H1 (cell line): ENCODE measurements at regions not wholly inside any gene's neighbourhood (a gene's known extent, or its start where the extent isn't known, plus 50 kb on each side); places are given as distances from the start of the nearest gene placed in this dataset.

Experiments used
- CTCF ChIA-PET: fragments of 300-600 bp; sonication (Branson Sonifier 250); formaldehyde crosslinking; loops from one replicate; lab custom pipeline; 2021; ENCODE audit not compliant: partially characterized antibody; lab: Charles Lee
- POLR2A ChIA-PET: fragments of 300-600 bp; sonication (Branson Sonifier 250); formaldehyde crosslinking; loops from one replicate; lab custom pipeline; 2021; ENCODE audit warnings: inconsistent platforms; ENCODE audit not compliant: partially characterized antibody; lab: Charles Lee
- DNase-seq, 2 experiments: peaks; one replicate each; pipeline versions ENCODE4 v3.0.0 to v3.0.0-alpha.2; 2010 to 2022; ENCODE audit warnings: low spot score in 2 of 2, low read depth in 1 of 2, mixed read lengths in 1 of 2
- FAIRE-seq: peaks from 2 replicates; lab custom pipeline; 2011; peaks lifted over from hg19 to GRCh38; lab: Jason Lieb, UNC
- H2AFZ ChIP-seq: 2 replicates; pipeline ENCODE4 v1.8.1; 2012; ENCODE audit warnings: low read length, inconsistent platforms
- H2AK5ac ChIP-seq: 2 replicates; pipeline ENCODE4 v1.6.1; 2013; ENCODE audit warnings: low read depth, low read length
- H2BK120ac ChIP-seq: replicated peaks from 2 replicates; pipeline ENCODE3; 2013; ENCODE audit warnings: low read depth, low read length, inconsistent platforms
- H2BK12ac ChIP-seq: 2 replicates; pipeline ENCODE4 v1.6.1; 2013; ENCODE audit warnings: low read depth, low read length
- H2BK15ac ChIP-seq: 2 replicates; pipeline ENCODE4 v1.6.1; 2013; ENCODE audit warnings: low read length
- H2BK20ac ChIP-seq: 2 replicates; pipeline ENCODE4 v1.6.1; 2013; ENCODE audit warnings: low read length
- H2BK5ac ChIP-seq: 2 replicates; pipeline ENCODE4 v1.6.1; 2013; ENCODE audit warnings: low read depth, low read length
- H3K14ac ChIP-seq: 2 replicates; pipeline ENCODE4 v1.6.1; 2013; ENCODE audit warnings: inconsistent platforms; ENCODE audit not compliant: insufficient read length
- H3K18ac ChIP-seq: 2 replicates; pipeline ENCODE4 v1.6.1; 2013; ENCODE audit warnings: low read length; ENCODE audit errors: extremely low read depth
- H3K23ac ChIP-seq: 2 replicates; pipeline ENCODE4 v1.6.1; 2013; ENCODE audit warnings: inconsistent platforms; ENCODE audit not compliant: insufficient read length
- H3K23me2 ChIP-seq: 2 replicates; pipeline ENCODE4 v1.6.1; 2013; ENCODE audit warnings: low read depth, low read length
- H3K27ac ChIP-seq: 2 replicates; pipeline ENCODE4 v1.6.1; 2011; ENCODE audit warnings: low read depth, low read length, inconsistent platforms
- H3K27me3 ChIP-seq, 4 experiments: replicated peaks in 1 of 4; 1 replicate in 1 of 4; 2 replicates in 3 of 4; pipeline versions ENCODE4 v1.6.1 to v1.8.1; 2011 to 2013; ENCODE audit warnings: low read length in 3 of 4, mild to moderate bottlenecking in 3 of 4, inconsistent platforms in 2 of 4, mixed read lengths in 2 of 4, moderate library complexity in 1 of 4; ENCODE audit not compliant: control insufficient read depth in 3 of 4, insufficient read depth in 3 of 4; ENCODE audit errors: extremely low read depth in 1 of 4
- H3K36me3 ChIP-seq, 4 experiments: 2 replicates each; pipeline versions ENCODE4 v1.6.1 to v1.8.1; 2011 to 2013; ENCODE audit warnings: mild to moderate bottlenecking in 4 of 4, low read length in 3 of 4, moderate library complexity in 2 of 4, control low read depth in 1 of 4, inconsistent platforms in 1 of 4; ENCODE audit not compliant: insufficient read depth in 4 of 4, control insufficient read depth in 2 of 4
- H3K4ac ChIP-seq: replicated peaks from 2 replicates; pipeline ENCODE3; 2013; ENCODE audit warnings: low read length, low read depth, mixed read lengths, inconsistent platforms; ENCODE audit not compliant: insufficient read length
- H3K4me1 ChIP-seq, 4 experiments: replicated peaks in 1 of 4; 1 replicate in 1 of 4; 2 replicates in 3 of 4; pipeline versions ENCODE4 v1.6.1 to v1.8.1; 2011 to 2013; ENCODE audit warnings: low read length in 3 of 4, inconsistent platforms in 2 of 4, mixed read lengths in 1 of 4; ENCODE audit not compliant: insufficient read depth in 4 of 4, control insufficient read depth in 3 of 4
- H3K4me2 ChIP-seq, 2 experiments: 2 replicates each; pipeline versions ENCODE4 v1.6.1 to v1.8.1; 2011 to 2013; ENCODE audit warnings: low read depth in 2 of 2, low read length in 2 of 2, control low read depth in 1 of 2, inconsistent platforms in 1 of 2, mild to moderate bottlenecking in 1 of 2; ENCODE audit not compliant: insufficient read depth in 1 of 2
- H3K4me3 ChIP-seq, 4 experiments: fragments of 200-600, 300-600 bp in 1 of 4; sonication (generic), shearing (Covaris generic), sonication (Bioruptor Twin) in 1 of 4; 2 replicates each; pipeline versions ENCODE4 v1.5.1 to v1.8.1; 2011 to 2016; ENCODE audit warnings: low read length in 4 of 4, low read depth in 3 of 4, control low read depth in 2 of 4, inconsistent platforms in 2 of 4, mild to moderate bottlenecking in 2 of 4, mixed read lengths in 1 of 4, moderate library complexity in 1 of 4; ENCODE audit not compliant: insufficient read depth in 2 of 4; ENCODE audit errors: extremely low read depth in 1 of 4
- H3K56ac ChIP-seq: replicated peaks from 2 replicates; pipeline ENCODE3; 2013; ENCODE audit warnings: low read depth, mild to moderate bottlenecking, mixed read lengths, low read length, inconsistent platforms; ENCODE audit not compliant: insufficient read length
- H3K79me1 ChIP-seq: 2 replicates; pipeline ENCODE4 v1.6.1; 2013; ENCODE audit warnings: low read depth, low read length, control low read depth
- H3K79me2 ChIP-seq, 2 experiments: 2 replicates each; pipeline versions ENCODE4 v1.6.1 to v1.8.1; 2012 to 2013; ENCODE audit warnings: low read length in 2 of 2, mild to moderate bottlenecking in 2 of 2, inconsistent platforms in 1 of 2; ENCODE audit not compliant: insufficient read depth in 2 of 2, control insufficient read depth in 1 of 2
- H3K9ac ChIP-seq, 4 experiments: replicated peaks in 1 of 4; 1 replicate in 1 of 4; 2 replicates in 3 of 4; pipeline versions ENCODE4 v1.6.1 to v1.8.1; 2011 to 2013; ENCODE audit warnings: low read depth in 3 of 4, low read length in 3 of 4, control low read depth in 2 of 4, mild to moderate bottlenecking in 2 of 4, moderate library complexity in 2 of 4, inconsistent platforms in 1 of 4; ENCODE audit errors: extremely low read depth in 1 of 4
- H3K9me3 ChIP-seq, 2 experiments: 2 replicates each; pipeline versions ENCODE4 v1.6.1 to v1.8.1; 2012 to 2013; ENCODE audit warnings: mild to moderate bottlenecking in 2 of 2, moderate library complexity in 2 of 2, control low read depth in 1 of 2, inconsistent platforms in 1 of 2, low read depth in 1 of 2, low read length in 1 of 2, mixed read lengths in 1 of 2; ENCODE audit not compliant: insufficient read depth in 2 of 2
- H4K20me1 ChIP-seq, 2 experiments: replicated peaks in 1 of 2; 2 replicates each; pipeline versions ENCODE3 to v1.8.1; 2011 to 2013; ENCODE audit warnings: inconsistent platforms in 2 of 2, low read length in 2 of 2, mild to moderate bottlenecking in 1 of 2; ENCODE audit not compliant: insufficient read depth in 2 of 2, control insufficient read depth in 1 of 2
- H4K5ac ChIP-seq: 2 replicates; pipeline ENCODE4 v1.6.1; 2013; ENCODE audit warnings: low read length, low read depth, mixed read lengths, inconsistent platforms; ENCODE audit not compliant: insufficient read length
- H4K8ac ChIP-seq: 2 replicates; pipeline ENCODE4 v1.8.0; 2013; ENCODE audit warnings: mild to moderate bottlenecking, moderate library complexity, low read length, inconsistent platforms; ENCODE audit not compliant: insufficient read depth; ENCODE audit errors: extremely low read depth
- H4K91ac ChIP-seq: replicated peaks from 2 replicates; pipeline ENCODE3; 2013; ENCODE audit warnings: low read length, mixed read lengths, inconsistent platforms; ENCODE audit not compliant: insufficient read length
- ASH2L ChIP-seq: fragments of 200-600, 300-600 bp; sonication (generic); IDR thresholded peaks from one replicate; pipeline ENCODE4 v1.7.1; 2017; ENCODE audit warnings: low read length
- BRCA1 ChIP-seq: IDR thresholded peaks from 2 replicates; pipeline ENCODE4 v1.6.1; 2012; ENCODE audit warnings: low read depth, low read length, improper control_type of control experiment
- CBX5 ChIP-seq: fragments of 300-800, 300-1000 bp; sonication (generic); IDR thresholded peaks from 2 replicates; pipeline ENCODE4 v1.7.1; 2016; ENCODE audit warnings: antibody characterized with exemption, low read length, low read depth
- CHD1 ChIP-seq: IDR thresholded peaks from 2 replicates; pipeline ENCODE4 v1.6.1; 2012; ENCODE audit warnings: low read depth, low read length, improper control_type of control experiment
- JUND ChIP-seq: IDR thresholded peaks from 2 replicates; pipeline ENCODE4 v1.6.1; 2011; ENCODE audit warnings: mild to moderate bottlenecking, improper control_type of control experiment, low read length
- MAFK ChIP-seq: IDR thresholded peaks from 2 replicates; pipeline ENCODE4 v1.6.1; 2012; ENCODE audit warnings: low read depth, mild to moderate bottlenecking, improper control_type of control experiment, low read length
- NRF1 ChIP-seq: IDR thresholded peaks from 2 replicates; pipeline ENCODE4 v1.6.1; 2011; ENCODE audit warnings: mild to moderate bottlenecking, low read depth, low read length, improper control_type of control experiment
- PHF8 ChIP-seq: fragments of 200-600 bp; sonication (generic); conservative IDR thresholded peaks from 2 replicates; pipeline ENCODE4 v1.7.1; 2012; ENCODE audit warnings: low read depth, mild to moderate bottlenecking, inconsistent platforms, low read length, moderate library complexity
- POLR2A ChIP-seq, 2 experiments: IDR thresholded peaks; 1 replicate in 1 of 2; 2 replicates in 1 of 2; pipeline ENCODE4 v1.6.1; 2011; ENCODE audit warnings: low read depth in 2 of 2, low read length in 2 of 2, mild to moderate bottlenecking in 2 of 2; ENCODE audit errors: control extremely low read depth in 1 of 2
- POU5F1 ChIP-seq: IDR thresholded peaks from 2 replicates; pipeline ENCODE4 v1.6.1; 2011; ENCODE audit warnings: low read depth, mild to moderate bottlenecking, low read length, moderate library complexity
- RFX5 ChIP-seq: IDR thresholded peaks from 2 replicates; pipeline ENCODE4 v1.6.1; 2011; ENCODE audit warnings: low read depth, low read length, improper control_type of control experiment, borderline replicate concordance
- SIX5 ChIP-seq: IDR thresholded peaks from 2 replicates; pipeline ENCODE4 v1.6.1; 2011; ENCODE audit warnings: mild to moderate bottlenecking, low read depth, low read length
- SP1 ChIP-seq: IDR thresholded peaks from 2 replicates; pipeline ENCODE4 v1.6.1; 2011; ENCODE audit warnings: low read depth, low read length
- TCF12 ChIP-seq: IDR thresholded peaks from 2 replicates; pipeline ENCODE4 v1.6.1; 2011; ENCODE audit warnings: low read depth, mild to moderate bottlenecking, low read length
- TEAD4 ChIP-seq: IDR thresholded peaks from 2 replicates; pipeline ENCODE4 v1.6.1; 2012; ENCODE audit warnings: low read depth, low read length, inconsistent platforms, mixed read lengths
- WGBS, 2 experiments: shearing (Covaris generic) in 1 of 2; methylation state at CpG; one replicate each; pipeline versions ENCODE4 v1.1.6 to v1.1.7; 2013 to 2015; ENCODE audit warnings: low lambda C conversion rate in 2 of 2, mixed read lengths in 2 of 2, inconsistent platforms in 1 of 2, low coverage in 1 of 2, missing lambda C conversion rate in 1 of 2; ENCODE audit not compliant: insufficient replicate concordance in 2 of 2, insufficient coverage in 1 of 2, insufficient read length in 1 of 2; ENCODE audit errors: extremely low coverage in 1 of 2, missing lambda C conversion rate in 1 of 2; 5-methylcytosine and 5-hydroxymethylcytosine counted together
- TF ChIP-seq, protein P1 (sequence below): IDR thresholded peaks from 2 replicates; pipeline ENCODE4 v1.6.1; 2012; ENCODE audit warnings: inconsistent platforms

- H2BK5ac ChIP-seq, result no peak overlapping the region
- POLR2A ChIA-PET, result no interaction called here
Measured at GRCh38 chr6:1108198-1108597, 203.7 kb upstream of the FOXQ1 start.

More at GRCh38 chr6:1108198-1108597, 203.7 kb upstream of the FOXQ1 start:
- Histone ChIP-seq H4K5ac (no peak overlapping the region), H3K4ac (no peak overlapping the region), H4K8ac (no peak overlapping the region; the same call in 1 of the 2 replicates), H2AFZ (no peak overlapping the region), H3K23me2 (no peaks in the 10 kb centered on the region), H3K56ac (no peak overlapping the region), H3K27ac (no peak overlapping the region), H3K14ac (no peak overlapping the region), H3K36me3 (no peaks in the 10 kb centered on the region), H3K18ac (no peak overlapping the region), H3K4me1 (peaks cover 0 to 4% (median 0%) of the 10 kb centered on the region in 4 experiments; a peak in 2 of 7 replicates), H2BK15ac (no peak overlapping the region), H2BK12ac (no peak overlapping the region), H3K79me2 (no peaks in the 10 kb centered on the region), H3K27me3 (peaks cover 43 to 57% (median 55%) of the 10 kb centered on the region in 4 experiments), H4K91ac (no peak overlapping the region), H3K9ac (no peak overlapping the region), H4K20me1 (peaks cover 0 to under 1% of the 10 kb centered on the region in 2 experiments), H2BK120ac (no peak overlapping the region), H3K79me1 (no peaks in the 10 kb centered on the region)
- CTCF ChIA-PET, result interaction anchor here (1.0 kb wide), 1 partner anchor 15 kb away, joined by 3 read pairs; no protein-coding TSS in a partner anchor
- no peak for DNase-seq
- no peak for FAIRE-seq
- TF ChIP-seq MAFK (no peak), JUND (no peak), ASH2L (no peak), RFX5 (no peak), POU5F1 (no peak), TEAD4 (no peak), BRCA1 (no peak), POLR2A (IDR thresholded peaks at IDR 0.05; ENCODE audit: control extremely low read depth in 1 of 2, low read depth in 2 of 2, low read length in 2 of 2) (no peak), NRF1 (no peak), SIX5 (no peak), TCF12 (no peak), PHF8 (no peak), SP1 (no peak), CHD1 (no peak), CBX5 (no peak)
- TF ChIP-seq, protein P1, sequence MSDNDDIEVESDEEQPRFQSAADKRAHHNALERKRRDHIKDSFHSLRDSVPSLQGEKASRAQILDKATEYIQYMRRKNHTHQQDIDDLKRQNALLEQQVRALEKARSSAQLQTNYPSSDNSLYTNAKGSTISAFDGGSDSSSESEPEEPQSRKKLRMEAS, result no peak
- TF ChIP-seq, all 59 proteins: peak for 0
- WGBS, 2 experiments, result 91% methylated on average over 8 of the region's 8 CpGs; no CpG with 5 or more reads in 1 of the 2 experiments
- Histone ChIP-seq H3K4me2 (no peak overlapping the region), H3K23ac (no peak overlapping the region), H2BK20ac (no peak overlapping the region), H2AK5ac (no peak overlapping the region), H3K4me3 (no peak overlapping the region), H3K9me3 (peaks cover 2 to 7% of the 10 kb centered on the region in 2 experiments; a peak in 2 of 4 replicates)
